Mesenchymal stem cell (in vitro differentiated cells and primary cell): ENCODE measurements at regions not wholly inside any gene's neighbourhood (a gene's known extent, or its start where the extent isn't known, plus 50 kb on each side); places are given as distances from the start of the nearest gene placed in this dataset.

Experiments used
- DNase-seq: peaks from one replicate; pipeline ENCODE4 v3.0.0-alpha.2; 2013
- H2AFZ ChIP-seq: one replicate; pipeline ENCODE4 v1.6.1; 2013; ENCODE audit warnings: low read depth, mild to moderate bottlenecking, control low read depth, inconsistent platforms, low read length, moderate library complexity
- H2AK5ac ChIP-seq: 2 replicates; pipeline ENCODE4 v1.6.1; 2013; ENCODE audit warnings: low read length, moderate library complexity, mild to moderate bottlenecking, inconsistent platforms; ENCODE audit not compliant: severe bottlenecking
- H2BK120ac ChIP-seq: one replicate; pipeline ENCODE4 v1.6.1; 2013; ENCODE audit warnings: low read depth, mild to moderate bottlenecking, inconsistent platforms, low read length, moderate library complexity
- H2BK12ac ChIP-seq, 2 experiments: one replicate each; pipeline ENCODE4 v1.6.1; 2013; ENCODE audit warnings: inconsistent platforms in 2 of 2, low read length in 2 of 2, mild to moderate bottlenecking in 2 of 2, moderate library complexity in 2 of 2, control low read depth in 1 of 2
- H2BK15ac ChIP-seq: one replicate; pipeline ENCODE4 v1.6.1; 2013; ENCODE audit warnings: mild to moderate bottlenecking, low read depth, inconsistent platforms; ENCODE audit not compliant: poor library complexity, severe bottlenecking
- H2BK5ac ChIP-seq: 2 replicates; pipeline ENCODE4 v1.6.1; 2013; ENCODE audit warnings: low read depth, mild to moderate bottlenecking, low read length, control low read depth, inconsistent platforms; ENCODE audit not compliant: poor library complexity, severe bottlenecking
- H3K14ac ChIP-seq, 2 experiments: one replicate each; pipeline ENCODE4 v1.6.1; 2013; ENCODE audit warnings: inconsistent platforms in 2 of 2, low read length in 2 of 2, control low read depth in 1 of 2, mild to moderate bottlenecking in 1 of 2, moderate library complexity in 1 of 2
- H3K18ac ChIP-seq, 2 experiments: one replicate each; pipeline ENCODE4 v1.6.1; 2013; ENCODE audit warnings: inconsistent platforms in 2 of 2, low read length in 2 of 2, control low read depth in 1 of 2, low read depth in 1 of 2, mild to moderate bottlenecking in 1 of 2
- H3K23ac ChIP-seq, 2 experiments: one replicate each; pipeline ENCODE4 v1.6.1; 2013; ENCODE audit warnings: inconsistent platforms in 2 of 2, low read length in 2 of 2, mild to moderate bottlenecking in 2 of 2, moderate library complexity in 2 of 2, control low read depth in 1 of 2
- H3K27ac ChIP-seq: 2 replicates; pipeline ENCODE4 v1.5.1; 2013; ENCODE audit warnings: mild to moderate bottlenecking, moderate library complexity, low read length, control low read depth, inconsistent platforms; ENCODE audit not compliant: poor library complexity, severe bottlenecking
- H3K27me3 ChIP-seq, 2 experiments: 2 replicates each; pipeline versions ENCODE4 v1.6.1 to v1.7.0; 2013; ENCODE audit warnings: low read length in 2 of 2, mild to moderate bottlenecking in 2 of 2, moderate library complexity in 2 of 2, control low read depth in 1 of 2, inconsistent platforms in 1 of 2; ENCODE audit not compliant: control insufficient read depth in 1 of 2, insufficient read depth in 1 of 2
- H3K36me3 ChIP-seq, 2 experiments: 2 replicates each; pipeline versions ENCODE4 v1.6.1 to v1.7.0; 2013; ENCODE audit warnings: low read length in 2 of 2, control low read depth in 1 of 2, inconsistent platforms in 1 of 2, low read depth in 1 of 2, mild to moderate bottlenecking in 1 of 2; ENCODE audit not compliant: insufficient read depth in 2 of 2, control insufficient read depth in 1 of 2
- H3K4ac ChIP-seq, 2 experiments: one replicate each; pipeline ENCODE4 v1.6.1; 2013; ENCODE audit warnings: inconsistent platforms in 2 of 2, low read length in 2 of 2, mild to moderate bottlenecking in 2 of 2, moderate library complexity in 2 of 2, control low read depth in 1 of 2, low read depth in 1 of 2
- H3K4me1 ChIP-seq: 2 replicates; pipeline ENCODE4 v1.6.1; 2013; ENCODE audit warnings: low read depth, low read length, control low read depth; ENCODE audit not compliant: control insufficient read depth, insufficient read depth
- H3K4me2 ChIP-seq: 2 replicates; pipeline ENCODE4 v1.6.1; 2013; ENCODE audit warnings: low read length, mild to moderate bottlenecking, inconsistent platforms; ENCODE audit not compliant: poor library complexity, severe bottlenecking
- H3K4me3 ChIP-seq, 2 experiments: 2 replicates each; pipeline versions ENCODE4 v1.5.1 to v1.7.0; 2013; ENCODE audit warnings: low read length in 2 of 2, mild to moderate bottlenecking in 2 of 2, control low read depth in 1 of 2, low read depth in 1 of 2; ENCODE audit not compliant: insufficient read depth in 1 of 2
- H3K79me1 ChIP-seq: replicated peaks from 2 replicates; pipeline ENCODE4 v1.6.1; 2013; ENCODE audit warnings: mild to moderate bottlenecking, control low read depth, low read length, inconsistent platforms; ENCODE audit not compliant: poor library complexity, severe bottlenecking
- H3K9ac ChIP-seq: 2 replicates; pipeline ENCODE4 v1.7.0; 2013; ENCODE audit warnings: mild to moderate bottlenecking, low read length, moderate library complexity
- H3K9me3 ChIP-seq: 2 replicates; pipeline ENCODE4 v1.7.0; 2013; ENCODE audit warnings: mild to moderate bottlenecking, low read length; ENCODE audit not compliant: control insufficient read depth
- H4K8ac ChIP-seq: one replicate; pipeline ENCODE4 v1.6.1; 2013; ENCODE audit warnings: inconsistent platforms, mild to moderate bottlenecking, low read length, moderate library complexity
- H4K91ac ChIP-seq: one replicate; pipeline ENCODE4 v1.6.1; 2013; ENCODE audit warnings: mild to moderate bottlenecking, low read length, inconsistent platforms
- WGBS: methylation state at CpG from one replicate; pipeline ENCODE4 v1.1.7; 2013; ENCODE audit warnings: mixed read lengths; 5-methylcytosine and 5-hydroxymethylcytosine counted together

GRCh38 chr1:112092656-112093371 lies 103.3 kb upstream of the KCND3 start:
- peaks cover 0 to 20% of the 10 kb centered on the region in 2 experiments for H3K27me3 ChIP-seq
- DNase-seq = no peak
- peaks cover 4% of the 10 kb centered on the region for H3K9me3 ChIP-seq
- no peak overlapping the region for H4K8ac ChIP-seq
- H2BK120ac ChIP-seq = no peak overlapping the region
- no peak overlapping the region for H3K4me2 ChIP-seq
- H3K4me1 ChIP-seq = no peaks in the 10 kb centered on the region
- H3K36me3 ChIP-seq = no peaks in the 10 kb centered on the region
- no peak overlapping the region for H3K9ac ChIP-seq
- H2BK15ac ChIP-seq = no peak overlapping the region
- H3K23ac ChIP-seq = no peak overlapping the region
- no peak overlapping the region for H2AFZ ChIP-seq
- H3K79me1 ChIP-seq = no peaks in the 10 kb centered on the region
- H4K91ac ChIP-seq = no peak overlapping the region
- no peak overlapping the region for H3K27ac ChIP-seq
- no peak overlapping the region for H3K4me3 ChIP-seq
- H2BK5ac ChIP-seq = no peak overlapping the region
- H2AK5ac ChIP-seq = no peak overlapping the region
- H2BK12ac ChIP-seq = no peak overlapping the region
- no peak overlapping the region for H3K18ac ChIP-seq
- 52% methylated on average over 6 of the region's 7 CpGs for WGBS
- H3K14ac ChIP-seq = no peak overlapping the region
- H3K4ac ChIP-seq = no peak overlapping the region

DNA sequence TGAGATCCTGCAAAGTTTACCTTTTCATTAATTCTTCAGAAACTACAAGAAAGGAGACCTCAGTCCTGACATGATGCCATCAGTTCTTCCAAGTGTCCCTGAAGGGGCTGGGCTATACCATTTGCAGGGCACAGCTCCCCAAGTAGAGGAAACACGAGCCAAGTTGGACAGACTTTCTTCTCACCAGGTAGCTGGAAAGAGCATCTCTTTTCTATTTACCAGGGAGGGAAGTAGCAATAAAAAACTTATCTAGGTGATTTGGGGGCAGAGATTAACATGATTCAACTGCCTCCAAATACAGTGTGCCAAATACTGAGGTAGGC lies 103.9 kb upstream of the KCND3 start:
- Histone ChIP-seq H4K91ac (no peak overlapping the region), H2AFZ (no peak overlapping the region), H3K4ac (no peak overlapping the region), H3K4me1 (no peaks in the 10 kb centered on the region), H3K27me3 (peaks cover 0 to 20% of the 10 kb centered on the region in 2 experiments), H2BK15ac (no peak overlapping the region), H3K4me2 (no peak overlapping the region), H2AK5ac (no peak overlapping the region), H3K9me3 (peaks cover 4% of the 10 kb centered on the region), H2BK120ac (no peak overlapping the region), H2BK12ac (no peak overlapping the region), H3K18ac (no peak overlapping the region), H3K79me1 (no peaks in the 10 kb centered on the region), H2BK5ac (no peak overlapping the region), H3K4me3 (no peak overlapping the region), H3K36me3 (no peaks in the 10 kb centered on the region), H3K23ac (no peak overlapping the region), H4K8ac (no peak overlapping the region), H3K9ac (no peak overlapping the region), H3K14ac (no peak overlapping the region), H3K27ac (no peak overlapping the region)
- WGBS = 60% methylated on average over 1 of the region's 1 CpG
- no peak for DNase-seq

GRCh38 chr1:112099979-112100378 lies 110.5 kb upstream of the KCND3 start:
- Histone ChIP-seq H3K9me3 (peaks cover 8% of the 10 kb centered on the region), H4K91ac (no peak overlapping the region), H3K9ac (no peak overlapping the region), H2AFZ (no peak overlapping the region), H2AK5ac (no peak overlapping the region), H2BK5ac (no peak overlapping the region), H4K8ac (no peak overlapping the region), H3K4me2 (no peak overlapping the region), H3K14ac (no peak overlapping the region), H3K27ac (no peak overlapping the region), H3K4ac (no peak overlapping the region), H3K27me3 (peaks cover 0 to 3% of the 10 kb centered on the region in 2 experiments), H3K79me1 (no peaks in the 10 kb centered on the region), H3K36me3 (no peaks in the 10 kb centered on the region), H2BK15ac (no peak overlapping the region), H3K18ac (no peak overlapping the region), H3K23ac (no peak overlapping the region), H3K4me1 (no peaks in the 10 kb centered on the region), H2BK12ac (no peak overlapping the region), H2BK120ac (no peak overlapping the region), H3K4me3 (no peak overlapping the region)
- DNase-seq = no peak
- no CpG with 5 or more reads among the region's 2 CpGs for WGBS

GRCh38 chr1:112105557-112105956 lies 116.1 kb upstream of the KCND3 start:
- H3K9ac ChIP-seq = no peak overlapping the region
- no peak for DNase-seq
- WGBS = 70% methylated on average over 1 of the region's 1 CpG

More at GRCh38 chr1:112105557-112105956, 116.1 kb upstream of the KCND3 start:
- Histone ChIP-seq H3K36me3 (no peaks in the 10 kb centered on the region), H3K4me3 (no peak overlapping the region), H4K91ac (no peak overlapping the region), H3K18ac (no peak overlapping the region), H2BK15ac (no peak overlapping the region), H2BK120ac (no peak overlapping the region), H2AFZ (no peak overlapping the region), H4K8ac (no peak overlapping the region), H3K4me1 (no peaks in the 10 kb centered on the region), H3K9me3 (peaks cover 7% of the 10 kb centered on the region), H3K23ac (no peak overlapping the region), H3K79me1 (no peaks in the 10 kb centered on the region), H2AK5ac (no peak overlapping the region), H3K27me3 (no peaks in the 10 kb centered on the region), H3K4ac (no peak overlapping the region), H3K14ac (no peak overlapping the region), H3K4me2 (no peak overlapping the region), H2BK5ac (no peak overlapping the region), H3K27ac (no peak overlapping the region), H2BK12ac (no peak overlapping the region)
